ENCODE measurements at regions not wholly inside any gene's neighbourhood (a gene's known extent, or its start where the extent isn't known, plus 50 kb on each side); places are given as distances from the start of the nearest gene placed in this dataset.

GRCh38 chr1:90616395-90616794 is 100.7 kb downstream of the BARHL2 start:
- intact Hi-C loops (cut with DNase I; ENCODE audit: low total_unique reads) = no loop called here

GRCh38 chr1:90614872-90615271 is 102.2 kb downstream of the BARHL2 start:
- H3K4me1 ChIP-seq = no peaks in the 10 kb centered on the region
- TF ChIP-seq CTCF (IDR thresholded peaks at IDR 0.05 in 4 of 5, conservative IDR thresholded peaks at IDR 0.05 in 1 of 5) (peak in 1 of 5 experiments; percentile 26), POLR2A (IDR thresholded peaks at IDR 0.05) (no peak)
- DNase-seq (no peak), ATAC-seq (no peak)
- in situ Hi-C loops (cut with MboI; ENCODE audit: low sequenced_read_pairs in 4 of 4) (no loop called here), intact Hi-C loops (cut with DNase I; ENCODE audit: low total_unique reads) (no loop called here)
- H3K9me3 ChIP-seq = no peaks in the 10 kb centered on the region
- H3K27me3 ChIP-seq = no peaks in the 10 kb centered on the region
- no peaks in the 10 kb centered on the region for H3K36me3 ChIP-seq
- no peak overlapping the region for H3K4me3 ChIP-seq
- no peak overlapping the region for H3K27ac ChIP-seq

More at GRCh38 chr1:90616395-90616794, 100.7 kb downstream of the BARHL2 start:
- Histone ChIP-seq H3K27me3 (no peaks in the 10 kb centered on the region), H3K36me3 (no peaks in the 10 kb centered on the region), H3K27ac (no peak overlapping the region), H3K4me1 (no peaks in the 10 kb centered on the region), H3K9me3 (no peaks in the 10 kb centered on the region), H3K4me3 (no peak overlapping the region)
- TF ChIP-seq CTCF (IDR thresholded peaks at IDR 0.05 in 4 of 5, conservative IDR thresholded peaks at IDR 0.05 in 1 of 5) = no peak
- no peak for TF ChIP-seq POLR2A (IDR thresholded peaks at IDR 0.05)
- DNase-seq (no peak), ATAC-seq (no peak)
- in situ Hi-C loops (cut with MboI; ENCODE audit: low sequenced_read_pairs in 4 of 4) = no loop called here

- H3K4me1 ChIP-seq = no peaks in the 10 kb centered on the region
- no peaks in the 10 kb centered on the region for H3K9me3 ChIP-seq
- intact Hi-C loops (cut with DNase I; ENCODE audit: low total_unique reads) (no loop called here), in situ Hi-C loops (cut with MboI; ENCODE audit: low sequenced_read_pairs in 4 of 4) (no loop called here)
- H3K36me3 ChIP-seq = no peaks in the 10 kb centered on the region
- H3K4me3 ChIP-seq = no peak overlapping the region
- H3K27ac ChIP-seq = no peak overlapping the region
- ATAC-seq (no peak), DNase-seq (no peak)
- H3K27me3 ChIP-seq = no peaks in the 10 kb centered on the region
- no peak for TF ChIP-seq CTCF (IDR thresholded peaks at IDR 0.05 in 4 of 5, conservative IDR thresholded peaks at IDR 0.05 in 1 of 5)
- no peak for TF ChIP-seq POLR2A (IDR thresholded peaks at IDR 0.05)
Observed at GRCh38 chr1:90613371-90613770, 103.7 kb downstream of the BARHL2 start.

GRCh38 chr1:90612033-90612432 is 105.1 kb downstream of the BARHL2 start:
- no peaks in the 10 kb centered on the region for H3K27me3 ChIP-seq
- TF ChIP-seq CTCF (IDR thresholded peaks at IDR 0.05 in 4 of 5, conservative IDR thresholded peaks at IDR 0.05 in 1 of 5) = no peak
- TF ChIP-seq POLR2A (IDR thresholded peaks at IDR 0.05) = no peak
- no peak overlapping the region for H3K4me3 ChIP-seq
- in situ Hi-C loops (cut with MboI; ENCODE audit: low sequenced_read_pairs in 4 of 4) = no loop called here
- no peak for DNase-seq
- no peak for ATAC-seq
- intact Hi-C loops (cut with DNase I; ENCODE audit: low total_unique reads) = no loop called here
- no peaks in the 10 kb centered on the region for H3K36me3 ChIP-seq
- H3K9me3 ChIP-seq = no peaks in the 10 kb centered on the region
- no peak overlapping the region for H3K27ac ChIP-seq
- H3K4me1 ChIP-seq = no peaks in the 10 kb centered on the region

GRCh38 chr1:90607736-90608135 is 109.4 kb downstream of the BARHL2 start:
- in situ Hi-C loops (cut with MboI; ENCODE audit: low sequenced_read_pairs in 4 of 4) (no loop called here), intact Hi-C loops (cut with DNase I; ENCODE audit: low total_unique reads) (no loop called here)
- H3K4me1 ChIP-seq = no peaks in the 10 kb centered on the region
- H3K27me3 ChIP-seq = no peaks in the 10 kb centered on the region
- TF ChIP-seq POLR2A (IDR thresholded peaks at IDR 0.05) (no peak), CTCF (IDR thresholded peaks at IDR 0.05 in 4 of 5, conservative IDR thresholded peaks at IDR 0.05 in 1 of 5) (no peak)
- H3K4me3 ChIP-seq = no peak overlapping the region
- H3K9me3 ChIP-seq = no peaks in the 10 kb centered on the region
- H3K36me3 ChIP-seq = no peaks in the 10 kb centered on the region
- H3K27ac ChIP-seq = no peak overlapping the region
- DNase-seq = no peak
- no peak for ATAC-seq
